RPMI7951 (cell line): ENCODE measurements at regions not wholly inside any gene's neighbourhood (a gene's known extent, or its start where the extent isn't known, plus 50 kb on each side); places are given as distances from the start of the nearest gene placed in this dataset.

Source experiments
- DNase-seq: peaks from one replicate; pipeline ENCODE4 v3.0.0-alpha.2; 2012; ENCODE audit warnings: low read depth

GRCh38 chr1:218985424-218985984 lies 188.2 kb upstream of the LYPLAL1 start:
- no peak for DNase-seq

GRCh38 chr1:218986816-218987215 lies 186.9 kb upstream of the LYPLAL1 start:
- DNase-seq, result no peak

- DNase-seq, result no peak
Observed at GRCh38 chr1:218990019-218990418, 183.7 kb upstream of the LYPLAL1 start.

DNA sequence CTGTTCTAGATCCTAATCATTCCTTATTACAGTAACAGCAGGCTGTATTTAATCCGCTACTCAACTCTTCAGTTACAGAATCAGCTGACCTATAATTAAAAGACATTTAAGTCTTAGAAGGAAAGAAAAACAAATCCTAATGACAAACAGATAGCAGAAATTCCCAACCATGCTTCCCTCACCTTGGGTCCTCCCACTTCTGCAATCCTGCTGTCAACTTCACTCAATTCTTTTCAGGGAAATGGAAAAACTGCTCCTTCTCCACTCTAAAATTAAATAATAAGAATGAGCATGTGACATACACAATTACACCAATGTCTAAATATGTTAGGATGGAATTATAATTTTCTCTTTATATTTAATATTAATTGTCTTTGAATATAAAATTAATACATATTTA lies 182.6 kb upstream of the LYPLAL1 start:
- DNase-seq, result no peak

DNA sequence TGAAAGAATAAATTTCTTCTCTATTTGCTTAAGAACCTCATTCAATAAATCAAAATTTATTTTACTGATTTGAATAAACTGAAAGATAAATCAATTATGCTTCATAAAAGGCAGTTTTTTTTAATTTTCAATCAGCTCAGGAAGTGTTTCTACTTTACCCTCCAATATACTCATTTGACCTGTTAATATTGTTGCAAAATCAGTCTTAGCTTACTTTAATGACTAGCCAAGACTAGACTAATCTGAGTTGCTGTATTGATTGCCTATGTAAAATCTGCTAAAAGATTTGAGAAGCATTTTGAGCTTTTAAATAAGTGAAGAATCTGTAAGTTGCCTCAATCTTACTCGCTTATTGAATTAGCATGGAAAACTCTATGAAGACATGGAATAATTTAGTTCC lies 179.1 kb upstream of the LYPLAL1 start:
- no peak for DNase-seq

GRCh38 chr1:218995091-218995665 lies 178.5 kb upstream of the LYPLAL1 start:
- no peak for DNase-seq

- DNase-seq, result peak; percentile 5
Observed at GRCh38 chr1:218996362-218996761, 177.3 kb upstream of the LYPLAL1 start.

GRCh38 chr1:219000005-219000404 lies 173.7 kb upstream of the LYPLAL1 start:
- DNase-seq, result no peak

- no peak for DNase-seq
Observed at GRCh38 chr1:219000631-219001030, 173.0 kb upstream of the LYPLAL1 start.

GRCh38 chr1:219010720-219011119 lies 163.0 kb upstream of the LYPLAL1 start:
- no peak for DNase-seq

DNA sequence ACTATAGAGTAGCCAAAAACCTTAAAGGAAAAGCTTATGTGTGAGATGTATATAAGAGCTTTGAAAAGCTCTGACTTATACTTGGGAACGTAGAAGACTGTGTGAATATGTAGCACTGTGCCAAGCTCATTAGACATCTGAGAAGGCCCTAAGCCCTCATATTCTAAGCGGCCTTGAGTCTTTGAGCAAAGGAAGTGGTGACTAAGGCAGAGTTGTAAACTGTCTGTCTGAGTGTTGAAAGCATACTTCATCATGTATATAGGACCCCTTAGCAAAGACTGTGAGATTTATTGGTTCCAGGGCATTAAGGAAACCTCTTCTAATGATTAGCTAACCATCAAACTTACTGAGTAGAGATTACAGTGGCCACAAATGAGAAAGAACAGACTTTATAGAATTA lies 153.3 kb upstream of the LYPLAL1 start:
- DNase-seq, result no peak

GRCh38 chr1:219020846-219021245 lies 152.8 kb upstream of the LYPLAL1 start:
- no peak for DNase-seq

DNA sequence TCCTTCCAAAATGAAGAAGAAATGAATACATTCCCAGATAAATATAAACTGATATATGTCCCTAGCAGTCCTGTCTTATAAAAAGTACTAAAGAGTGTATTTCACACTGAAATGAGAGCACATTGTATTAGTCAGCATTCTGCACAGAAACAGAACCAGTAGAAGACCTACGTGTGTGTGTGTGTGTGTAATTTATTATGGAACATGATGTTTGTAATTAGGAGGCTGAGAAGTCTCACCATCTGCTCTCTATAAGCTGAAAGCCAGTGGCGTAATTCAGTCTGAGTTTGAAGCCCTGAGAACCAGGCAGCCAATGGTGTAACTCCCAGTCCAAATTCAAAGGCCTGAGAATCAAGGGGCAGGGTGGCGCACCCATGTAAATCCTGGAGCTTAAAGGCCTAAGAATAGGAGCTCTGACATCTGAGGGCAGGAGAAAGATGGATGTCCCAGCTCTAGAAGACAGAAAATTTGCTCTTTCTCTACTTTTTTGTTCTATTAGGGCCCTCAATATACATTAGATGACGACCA lies 146.5 kb upstream of the LYPLAL1 start:
- DNase-seq, result no peak

DNA sequence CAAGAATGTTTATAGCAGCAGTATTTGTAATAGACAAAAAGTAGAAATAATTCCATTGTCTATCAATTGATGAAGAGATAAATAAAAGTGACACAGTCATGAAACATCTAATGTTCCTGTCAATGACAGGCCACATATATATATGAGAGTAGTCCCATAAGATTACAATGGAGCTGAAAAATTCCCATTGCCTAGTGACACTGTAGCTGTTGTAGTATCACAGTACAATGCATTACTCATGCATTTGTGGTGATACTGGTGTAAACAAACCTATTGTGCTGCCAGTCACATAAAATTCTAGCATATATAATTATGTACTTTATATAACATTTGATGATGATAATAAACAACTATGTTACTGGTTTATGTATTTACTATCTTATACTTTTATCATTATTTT lies 141.9 kb upstream of the LYPLAL1 start:
- DNase-seq, result no peak

DNA sequence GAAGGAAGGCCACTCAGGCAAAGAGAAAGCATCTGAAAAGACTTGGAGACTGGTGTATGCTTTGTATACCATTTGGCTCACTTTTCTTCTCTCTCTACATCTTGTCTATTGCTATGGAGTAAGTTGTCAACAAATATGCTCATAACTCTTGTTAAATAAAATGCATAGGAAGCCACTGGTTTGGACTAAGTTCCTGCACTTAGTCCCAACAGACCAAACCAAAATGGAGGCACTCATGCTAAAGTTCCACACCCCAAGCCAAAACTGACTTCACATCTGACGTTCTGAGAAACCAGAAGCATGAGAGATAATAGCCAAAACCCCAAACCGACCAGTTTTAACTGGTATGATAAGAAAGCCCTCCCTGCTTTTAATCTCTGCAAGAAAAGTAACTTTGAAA lies 135.3 kb upstream of the LYPLAL1 start:
- no peak for DNase-seq

DNA sequence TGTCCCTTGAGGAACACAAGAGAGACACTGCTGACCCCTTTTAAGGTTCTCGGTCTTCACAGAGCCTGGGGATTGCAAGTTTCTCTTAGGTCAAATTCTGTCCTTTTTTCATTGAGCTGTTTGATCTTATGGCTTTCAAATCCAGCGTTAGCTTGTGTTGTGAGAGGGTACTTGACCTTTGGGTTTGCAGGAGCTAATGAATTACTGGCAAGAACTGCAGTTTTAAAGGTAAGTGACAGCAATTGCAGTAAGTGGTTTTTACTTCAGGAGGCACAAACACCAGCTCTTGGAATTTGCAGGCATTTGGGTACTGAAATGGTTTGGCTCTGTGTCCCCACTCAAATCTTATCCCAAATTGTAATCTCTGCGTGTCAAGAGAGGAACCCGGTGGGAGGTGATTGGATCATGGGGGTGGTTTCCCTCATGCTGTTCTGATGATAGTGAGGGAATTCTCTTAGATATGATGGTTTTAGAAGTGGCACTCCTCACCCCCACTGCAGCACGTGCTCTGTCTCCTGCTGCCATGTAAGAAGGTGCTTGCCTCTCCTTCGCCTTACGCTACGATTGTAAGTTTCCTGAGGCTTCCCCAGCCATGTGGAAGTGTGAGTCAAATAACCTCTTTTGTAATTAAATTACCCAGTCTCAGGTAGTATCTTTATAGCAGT lies 134.5 kb upstream of the LYPLAL1 start:
- DNase-seq, result no peak

GRCh38 chr1:219039682-219040154 lies 134.0 kb upstream of the LYPLAL1 start:
- no peak for DNase-seq

DNA sequence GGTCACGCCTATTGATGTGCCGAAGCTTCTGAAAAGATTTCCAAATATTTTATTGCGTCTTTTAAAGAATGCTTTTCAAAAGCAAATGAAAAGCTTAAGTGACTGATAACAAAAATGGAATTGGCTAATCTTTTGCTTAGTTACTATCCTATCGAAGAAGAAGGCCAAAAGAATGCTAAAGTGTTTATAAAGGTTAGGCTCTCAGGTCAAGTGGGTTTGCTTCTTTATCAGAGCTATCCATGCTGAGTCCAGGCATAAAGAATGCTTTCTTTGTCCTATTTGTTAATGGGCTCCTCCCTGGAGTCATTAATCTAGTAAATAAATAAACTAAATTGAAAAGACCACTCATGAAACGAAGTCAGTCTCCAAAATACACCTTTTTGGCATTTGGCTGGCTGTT lies 133.4 kb upstream of the LYPLAL1 start:
- DNase-seq, result no peak

GRCh38 chr1:219041141-219041540 lies 132.5 kb upstream of the LYPLAL1 start:
- peak; percentile 23 for DNase-seq

GRCh38 chr1:219041818-219042217 lies 131.9 kb upstream of the LYPLAL1 start:
- DNase-seq, result no peak

- DNase-seq, result no peak
Observed at GRCh38 chr1:219042769-219043168, 130.9 kb upstream of the LYPLAL1 start.

- DNase-seq, result no peak
Observed at GRCh38 chr1:219045246-219045645, 128.4 kb upstream of the LYPLAL1 start.

GRCh38 chr1:219049501-219049900 lies 124.2 kb upstream of the LYPLAL1 start:
- no peak for DNase-seq
